Muscle layer of duodenum (tissue), 2 donors: ENCODE measurements at regions not wholly inside any gene's neighbourhood (a gene's known extent, or its start where the extent isn't known, plus 50 kb on each side); places are given as distances from the start of the nearest gene placed in this dataset.

Source experiments
- H3K27ac ChIP-seq: one replicate; pipeline ENCODE4 v1.7.0; 2013; ENCODE audit warnings: mild to moderate bottlenecking, low read length
- H3K27me3 ChIP-seq: one replicate; pipeline ENCODE4 v1.7.0; 2013; ENCODE audit warnings: low read depth, mild to moderate bottlenecking, control low read depth, low read length
- H3K36me3 ChIP-seq, 2 donors: one replicate each; pipeline ENCODE4 v1.7.0; 2013; ENCODE audit warnings: low read length in 2 of 2, control low read depth in 1 of 2, mild to moderate bottlenecking in 1 of 2; ENCODE audit not compliant: insufficient read depth in 2 of 2, control insufficient read depth in 1 of 2
- H3K4me1 ChIP-seq, 2 donors: one replicate each; pipeline ENCODE4 v1.7.0; 2013; ENCODE audit warnings: low read length in 2 of 2, mild to moderate bottlenecking in 2 of 2, control low read depth in 1 of 2, moderate library complexity in 1 of 2; ENCODE audit not compliant: insufficient read depth in 2 of 2, control insufficient read depth in 1 of 2
- H3K4me3 ChIP-seq, 2 donors: one replicate each; pipeline ENCODE4 v1.7.0; 2013; ENCODE audit warnings: low read length in 2 of 2, low read depth in 1 of 2, mild to moderate bottlenecking in 1 of 2
- H3K9me3 ChIP-seq, 2 donors: one replicate each; pipeline ENCODE4 v1.7.0; 2013; ENCODE audit warnings: low read length in 2 of 2, control low read depth in 1 of 2, mild to moderate bottlenecking in 1 of 2; ENCODE audit not compliant: control insufficient read depth in 1 of 2
- donor health status: healthy.

GRCh38 chr12:58140395-58140794 lies 199.0 kb downstream of the ATP23 start:
- no peak overlapping the region for H3K27ac ChIP-seq
- H3K27me3 ChIP-seq, result no peaks in the 10 kb centered on the region

GRCh38 chr12:58142991-58143390 lies 201.6 kb downstream of the ATP23 start:
- Histone ChIP-seq H3K36me3 (no peaks in the 10 kb centered on the region), H3K27ac (no peak overlapping the region), H3K9me3 (no peaks in the 10 kb centered on the region), H3K4me1 (no peaks in the 10 kb centered on the region), H3K4me3 (no peak overlapping the region), H3K27me3 (no peaks in the 10 kb centered on the region)

More at GRCh38 chr12:58140395-58140794, 199.0 kb downstream of the ATP23 start:
- Histone ChIP-seq H3K9me3 (no peaks in the 10 kb centered on the region), H3K4me3 (no peak overlapping the region), H3K4me1 (no peaks in the 10 kb centered on the region), H3K36me3 (no peaks in the 10 kb centered on the region)

- Histone ChIP-seq H3K36me3 (no peaks in the 10 kb centered on the region), H3K9me3 (no peaks in the 10 kb centered on the region), H3K27me3 (no peaks in the 10 kb centered on the region), H3K27ac (no peak overlapping the region), H3K4me1 (no peaks in the 10 kb centered on the region), H3K4me3 (no peak overlapping the region)
Observed at GRCh38 chr12:58143498-58143995, 202.2 kb downstream of the ATP23 start.

- Histone ChIP-seq H3K4me1 (no peaks in the 10 kb centered on the region), H3K9me3 (no peaks in the 10 kb centered on the region), H3K27me3 (no peaks in the 10 kb centered on the region), H3K36me3 (no peaks in the 10 kb centered on the region), H3K4me3 (no peak overlapping the region), H3K27ac (no peak overlapping the region)
Observed at GRCh38 chr12:58148405-58148804, 207.0 kb downstream of the ATP23 start.

- H3K36me3 ChIP-seq, result no peaks in the 10 kb centered on the region
- H3K9me3 ChIP-seq, result no peaks in the 10 kb centered on the region
- H3K27me3 ChIP-seq, result no peaks in the 10 kb centered on the region
- no peak overlapping the region for H3K27ac ChIP-seq
- no peaks in the 10 kb centered on the region for H3K4me1 ChIP-seq
- H3K4me3 ChIP-seq, result no peak overlapping the region
Observed at GRCh38 chr12:58148976-58149375, 207.6 kb downstream of the ATP23 start.

GRCh38 chr12:58154359-58154758 lies 213.0 kb downstream of the ATP23 start:
- Histone ChIP-seq H3K27ac (no peak overlapping the region), H3K9me3 (no peaks in the 10 kb centered on the region)

GRCh38 chr12:58156697-58157096 lies 215.3 kb downstream of the ATP23 start:
- Histone ChIP-seq H3K9me3 (no peaks in the 10 kb centered on the region), H3K4me3 (no peak overlapping the region), H3K27me3 (no peaks in the 10 kb centered on the region), H3K4me1 (no peaks in the 10 kb centered on the region), H3K36me3 (no peaks in the 10 kb centered on the region), H3K27ac (no peak overlapping the region)

More at GRCh38 chr12:58154359-58154758, 213.0 kb downstream of the ATP23 start:
- Histone ChIP-seq H3K36me3 (no peaks in the 10 kb centered on the region), H3K4me3 (no peak overlapping the region), H3K27me3 (no peaks in the 10 kb centered on the region), H3K4me1 (no peaks in the 10 kb centered on the region)

GRCh38 chr12:58159941-58160340 lies 218.6 kb downstream of the ATP23 start:
- Histone ChIP-seq H3K4me3 (no peak overlapping the region), H3K27ac (no peak overlapping the region), H3K9me3 (no peaks in the 10 kb centered on the region), H3K36me3 (no peaks in the 10 kb centered on the region), H3K27me3 (no peaks in the 10 kb centered on the region), H3K4me1 (no peaks in the 10 kb centered on the region)

- H3K36me3 ChIP-seq, result no peaks in the 10 kb centered on the region
- no peaks in the 10 kb centered on the region for H3K27me3 ChIP-seq
- no peaks in the 10 kb centered on the region for H3K9me3 ChIP-seq
- no peak overlapping the region for H3K27ac ChIP-seq
- H3K4me1 ChIP-seq, result no peaks in the 10 kb centered on the region
- no peak overlapping the region for H3K4me3 ChIP-seq
Observed at GRCh38 chr12:58161773-58162172, 220.4 kb downstream of the ATP23 start.

GRCh38 chr12:58163021-58163420 lies 221.7 kb downstream of the ATP23 start:
- H3K4me1 ChIP-seq, result no peaks in the 10 kb centered on the region
- H3K4me3 ChIP-seq, result no peak overlapping the region
- no peak overlapping the region for H3K27ac ChIP-seq
- no peaks in the 10 kb centered on the region for H3K9me3 ChIP-seq
- H3K27me3 ChIP-seq, result no peaks in the 10 kb centered on the region
- H3K36me3 ChIP-seq, result no peaks in the 10 kb centered on the region

GRCh38 chr12:58166643-58167042 lies 225.3 kb downstream of the ATP23 start:
- Histone ChIP-seq H3K27ac (no peak overlapping the region), H3K4me1 (peaks cover 0 to 3% of the 10 kb centered on the region in 2 donors), H3K9me3 (no peaks in the 10 kb centered on the region), H3K36me3 (no peaks in the 10 kb centered on the region), H3K27me3 (no peaks in the 10 kb centered on the region), H3K4me3 (no peak overlapping the region)

- H3K4me3 ChIP-seq, result no peak overlapping the region
- H3K27ac ChIP-seq, result no peak overlapping the region
- H3K4me1 ChIP-seq, result peaks cover 0 to 3% of the 10 kb centered on the region in 2 donors
- H3K27me3 ChIP-seq, result no peaks in the 10 kb centered on the region
- H3K36me3 ChIP-seq, result no peaks in the 10 kb centered on the region
- no peaks in the 10 kb centered on the region for H3K9me3 ChIP-seq
Observed at GRCh38 chr12:58167622-58168021, 226.3 kb downstream of the ATP23 start.
